ENCODE measurements at regions not wholly inside any gene's neighbourhood (a gene's known extent, or its start where the extent isn't known, plus 50 kb on each side); places are given as distances from the start of the nearest gene placed in this dataset.

DNA sequence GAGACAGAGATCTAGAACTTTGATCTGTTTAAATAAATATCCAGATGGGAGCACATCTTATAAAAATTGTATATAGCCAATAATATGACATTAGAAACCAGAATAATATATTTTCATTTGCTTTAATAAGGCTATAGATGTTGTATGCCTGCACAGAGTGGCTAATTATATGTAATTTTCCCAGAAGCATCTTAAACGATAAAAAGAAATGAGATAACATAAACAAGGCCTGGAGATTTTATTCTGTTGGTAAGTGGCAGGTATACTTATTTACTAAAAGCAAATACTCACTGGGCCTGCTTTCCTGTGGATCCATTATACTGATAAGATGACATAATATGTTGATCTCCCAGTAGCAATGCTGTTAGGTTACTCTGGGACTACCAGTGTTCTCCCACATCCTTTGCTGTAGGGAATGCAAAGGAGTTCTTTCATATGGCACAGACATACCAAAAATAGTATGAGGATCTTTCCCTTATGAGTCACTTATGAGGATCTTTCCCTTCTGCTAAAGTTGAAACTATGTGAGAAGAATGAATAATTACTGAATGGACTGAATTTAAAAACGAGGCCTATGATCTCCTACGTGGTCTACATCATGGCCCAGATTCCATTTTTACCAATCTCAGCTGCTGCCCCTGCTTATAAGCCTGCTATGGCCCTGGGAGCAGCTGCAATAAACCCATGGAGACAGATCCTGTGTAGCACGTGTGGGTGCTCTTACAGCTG is 112.1 kb downstream of the NUDT12 start:
- ATAC-seq: peak; percentile 31
- Mint-ChIP-seq H3K36me3 (no peaks in the 10 kb centered on the region), H3K4me1 (no peaks in the 10 kb centered on the region), H3K27me3 (no peaks in the 10 kb centered on the region), H3K9me3 (no peaks in the 10 kb centered on the region), H3K4me3 (no peak overlapping the region), H3K27ac (no peak overlapping the region)

DNA sequence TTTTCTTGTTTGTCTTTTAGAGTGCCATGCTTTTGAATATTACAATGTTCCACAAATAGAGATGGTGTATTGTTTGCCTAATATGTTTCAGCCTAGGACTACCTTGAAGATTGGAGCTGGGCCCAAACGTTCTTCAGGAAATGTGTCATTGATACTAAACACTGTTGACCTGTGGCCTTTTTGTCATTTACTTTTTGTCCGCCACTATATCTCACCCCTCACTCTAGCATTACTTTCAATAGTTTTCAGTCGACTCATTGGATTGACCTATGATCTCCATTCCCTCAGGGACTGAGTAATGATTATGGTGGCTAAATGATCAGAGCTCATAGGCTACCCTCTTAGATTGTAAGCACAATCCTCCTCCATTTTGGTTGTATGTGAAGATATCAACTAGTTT is 115.8 kb downstream of the NUDT12 start:
- Mint-ChIP-seq H3K9me3 (no peaks in the 10 kb centered on the region), H3K27ac (no peak overlapping the region), H3K27me3 (no peaks in the 10 kb centered on the region), H3K4me1 (peaks cover 8% of the 10 kb centered on the region), H3K4me3 (no peak overlapping the region), H3K36me3 (no peaks in the 10 kb centered on the region)
- no peak for ATAC-seq

DNA sequence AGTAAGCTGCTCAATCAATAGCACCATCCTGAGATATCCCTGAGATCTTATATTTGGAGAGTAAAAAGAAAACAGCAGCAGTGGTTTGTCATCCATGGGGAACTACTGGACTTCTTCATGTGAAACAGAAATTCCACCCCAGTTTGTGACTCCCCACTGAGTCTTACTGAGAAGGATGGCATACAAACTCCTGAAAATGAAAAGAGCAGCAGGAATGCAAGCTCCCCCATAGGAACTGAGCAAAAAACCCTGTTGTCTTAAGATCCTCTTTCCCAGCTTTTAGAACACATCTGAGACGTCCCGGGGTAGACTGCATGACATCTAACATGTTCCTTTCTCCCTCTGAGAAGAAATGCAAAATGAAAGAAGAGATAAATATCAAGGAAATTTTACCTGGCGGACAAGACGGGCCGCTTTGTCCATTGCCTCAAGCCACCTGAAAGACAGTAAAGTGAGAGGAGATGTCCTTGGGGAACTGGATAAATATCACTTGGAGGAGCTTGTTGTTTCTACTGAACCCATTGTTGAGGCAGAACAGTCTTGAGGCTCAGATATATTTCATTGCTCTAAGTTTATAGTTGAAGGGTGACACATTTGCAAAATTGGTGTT is 117.1 kb downstream of the NUDT12 start:
- H3K36me3 Mint-ChIP-seq: no peaks in the 10 kb centered on the region
- H3K4me1 Mint-ChIP-seq: peaks cover 8% of the 10 kb centered on the region
- no peaks in the 10 kb centered on the region for H3K27me3 Mint-ChIP-seq
- ATAC-seq: no peak
- H3K27ac Mint-ChIP-seq: no peak overlapping the region
- H3K9me3 Mint-ChIP-seq: peaks cover 4% of the 10 kb centered on the region
- no peak overlapping the region for H3K4me3 Mint-ChIP-seq

DNA sequence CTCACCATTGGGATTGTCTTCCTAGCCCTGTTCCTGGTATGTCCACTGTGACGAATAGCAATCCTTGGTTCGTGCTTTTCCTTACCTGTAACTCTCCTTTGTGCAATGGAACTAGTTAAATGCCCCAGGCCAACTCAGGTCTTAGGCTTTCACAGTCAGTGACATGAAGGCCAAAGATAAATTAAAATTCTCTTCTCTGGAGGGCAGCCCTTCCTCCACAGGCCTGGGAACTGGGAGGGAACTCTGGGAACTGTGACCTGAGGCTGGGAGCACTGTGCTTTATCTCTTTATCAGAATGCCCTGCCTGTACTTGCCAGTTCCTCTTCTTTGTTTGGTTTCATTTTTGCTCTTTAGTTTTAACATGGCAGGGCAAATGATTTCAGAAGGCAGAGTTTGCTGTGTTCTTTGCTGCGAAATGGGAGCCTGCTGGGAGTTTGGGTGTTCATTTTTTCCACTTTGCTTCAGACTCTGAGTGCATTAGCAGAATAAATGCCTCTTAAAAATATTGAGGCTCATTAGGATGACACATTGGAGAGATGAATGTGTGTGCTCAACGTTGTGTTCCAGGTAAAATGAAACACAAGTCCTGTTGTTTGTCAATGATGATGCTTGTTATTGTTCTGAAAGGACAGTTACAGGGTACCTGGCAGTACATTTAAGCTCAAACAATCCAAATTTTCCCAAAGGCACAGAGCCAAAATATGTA is 118.1 kb downstream of the NUDT12 start:
- Mint-ChIP-seq H3K36me3 (no peaks in the 10 kb centered on the region), H3K27me3 (no peaks in the 10 kb centered on the region)

DNA sequence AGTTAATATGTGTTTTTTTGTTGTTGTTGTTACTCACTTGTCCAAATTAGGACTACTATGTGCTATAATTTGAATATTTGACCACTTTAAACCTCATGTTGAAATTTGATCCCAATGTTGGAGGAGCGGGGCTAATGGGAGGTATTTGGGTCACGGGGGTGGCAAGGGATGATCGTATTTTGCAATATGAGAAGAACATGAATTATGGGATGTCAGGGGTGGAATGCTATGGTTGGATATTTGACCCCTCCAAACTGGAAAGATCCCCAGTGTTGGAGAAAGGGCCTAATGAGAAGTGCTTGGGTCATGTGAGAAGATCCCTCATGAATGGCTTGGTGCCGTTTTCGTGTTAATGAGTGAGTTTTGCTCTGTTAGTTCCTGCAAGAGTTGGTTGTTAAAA is 119.8 kb downstream of the NUDT12 start:
- H3K36me3 Mint-ChIP-seq: no peaks in the 10 kb centered on the region
- no peak overlapping the region for H3K27ac Mint-ChIP-seq
- no peak overlapping the region for H3K4me3 Mint-ChIP-seq
- peaks cover 19% of the 10 kb centered on the region for H3K9me3 Mint-ChIP-seq
- peaks cover 8% of the 10 kb centered on the region for H3K4me1 Mint-ChIP-seq
- no peak for ATAC-seq
- no peaks in the 10 kb centered on the region for H3K27me3 Mint-ChIP-seq

More for the DNA sequence above, 118.1 kb downstream of the NUDT12 start:
- H3K4me3 Mint-ChIP-seq: no peak overlapping the region
- H3K9me3 Mint-ChIP-seq: peaks cover 9% of the 10 kb centered on the region
- H3K4me1 Mint-ChIP-seq: peaks cover 8% of the 10 kb centered on the region
- ATAC-seq: no peak
- H3K27ac Mint-ChIP-seq: no peak overlapping the region

DNA sequence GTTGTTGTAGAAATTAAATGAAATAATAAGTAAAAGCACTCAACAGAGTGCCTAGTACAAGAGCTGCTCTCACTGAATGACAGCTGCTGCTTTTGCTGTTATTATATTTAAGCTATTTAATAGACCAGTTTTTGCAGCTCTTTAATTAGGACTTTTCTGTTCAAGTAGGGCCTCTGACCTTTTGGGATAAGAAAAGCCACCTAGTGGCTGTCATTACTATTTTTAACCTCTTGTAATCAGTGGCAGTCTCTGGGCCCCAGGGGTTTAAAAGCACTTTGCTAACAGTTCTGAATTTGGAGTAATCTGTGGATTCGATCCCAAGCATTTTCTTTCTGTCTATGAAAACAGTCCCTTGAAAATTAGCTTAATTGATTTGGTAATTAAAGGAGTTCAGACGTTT is 121.1 kb downstream of the NUDT12 start:
- no peak overlapping the region for H3K27ac Mint-ChIP-seq
- H3K36me3 Mint-ChIP-seq: no peaks in the 10 kb centered on the region
- peaks cover 22% of the 10 kb centered on the region for H3K9me3 Mint-ChIP-seq
- no peak for ATAC-seq
- H3K4me1 Mint-ChIP-seq: peaks cover 8% of the 10 kb centered on the region
- no peaks in the 10 kb centered on the region for H3K27me3 Mint-ChIP-seq
- H3K4me3 Mint-ChIP-seq: no peak overlapping the region

DNA sequence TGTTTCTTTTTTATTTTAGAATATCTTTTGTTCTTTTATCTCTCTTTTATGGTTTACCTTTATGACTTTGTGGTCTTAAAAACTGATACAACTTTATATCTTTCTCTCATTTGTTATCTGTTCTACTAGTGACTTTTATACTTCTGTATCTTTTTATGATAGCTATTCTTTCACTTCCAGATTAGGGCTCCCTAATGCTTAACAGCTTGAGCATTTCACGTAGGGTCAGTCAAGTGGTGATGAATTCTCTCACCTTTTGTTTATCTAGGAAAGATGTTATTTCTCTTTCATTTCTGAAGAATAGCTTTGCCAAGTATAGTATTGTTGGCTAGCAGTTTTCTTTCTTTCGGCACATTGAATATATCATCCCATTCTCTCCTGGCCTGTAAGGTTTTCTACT is 123.6 kb downstream of the NUDT12 start:
- H3K36me3 Mint-ChIP-seq: no peaks in the 10 kb centered on the region
- no peak overlapping the region for H3K27ac Mint-ChIP-seq
- no peak overlapping the region for H3K4me3 Mint-ChIP-seq
- no peak for ATAC-seq
- peaks cover 22% of the 10 kb centered on the region for H3K9me3 Mint-ChIP-seq
- H3K27me3 Mint-ChIP-seq: no peaks in the 10 kb centered on the region
- no peaks in the 10 kb centered on the region for H3K4me1 Mint-ChIP-seq

DNA sequence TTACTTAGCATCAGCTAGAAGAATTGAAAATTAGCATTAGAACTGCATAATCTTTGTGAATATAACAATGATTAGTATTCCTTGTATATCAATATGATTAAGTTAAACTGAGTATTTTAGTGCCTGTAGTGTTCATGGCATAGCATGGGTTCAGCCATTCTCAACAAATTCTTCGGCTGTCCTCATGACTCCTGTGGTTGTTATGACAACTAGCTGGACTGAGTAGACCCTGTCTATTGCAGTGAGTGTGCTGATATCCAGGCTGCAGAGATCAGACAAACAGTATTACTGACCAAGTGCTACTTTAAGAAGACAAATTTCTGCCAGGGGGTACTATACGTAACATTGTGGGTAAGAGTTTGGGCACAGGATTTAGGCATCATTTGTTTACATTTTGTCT is 125.9 kb downstream of the NUDT12 start:
- H3K4me3 Mint-ChIP-seq: no peak overlapping the region
- no peaks in the 10 kb centered on the region for H3K36me3 Mint-ChIP-seq
- H3K27me3 Mint-ChIP-seq: no peaks in the 10 kb centered on the region

DNA sequence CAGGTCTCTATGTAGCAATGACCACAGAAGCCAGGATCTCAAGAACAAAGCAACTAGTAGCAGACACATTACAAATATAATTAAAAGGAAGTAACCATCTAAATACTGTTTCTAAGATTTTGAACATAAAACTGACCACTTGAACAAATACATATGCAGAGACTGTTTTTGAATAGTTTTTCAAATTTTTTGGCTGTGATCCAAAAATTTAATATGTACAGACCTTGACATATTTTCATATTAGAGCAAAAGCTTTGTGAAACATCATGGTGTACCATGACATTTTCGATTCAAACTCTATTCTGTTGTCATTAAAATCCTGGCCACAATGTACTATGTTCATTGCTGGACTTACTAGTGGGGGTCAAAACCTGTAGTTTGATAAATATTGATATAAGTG is 126.5 kb downstream of the NUDT12 start:
- Mint-ChIP-seq H3K9me3 (peaks cover 22% of the 10 kb centered on the region), H3K27ac (no peak overlapping the region), H3K27me3 (no peaks in the 10 kb centered on the region), H3K36me3 (no peaks in the 10 kb centered on the region), H3K4me3 (no peak overlapping the region), H3K4me1 (no peaks in the 10 kb centered on the region)
- no peak for ATAC-seq

More for the DNA sequence above, 125.9 kb downstream of the NUDT12 start:
- H3K4me1 Mint-ChIP-seq: no peaks in the 10 kb centered on the region
- no peak for ATAC-seq
- peaks cover 22% of the 10 kb centered on the region for H3K9me3 Mint-ChIP-seq
- no peak overlapping the region for H3K27ac Mint-ChIP-seq

DNA sequence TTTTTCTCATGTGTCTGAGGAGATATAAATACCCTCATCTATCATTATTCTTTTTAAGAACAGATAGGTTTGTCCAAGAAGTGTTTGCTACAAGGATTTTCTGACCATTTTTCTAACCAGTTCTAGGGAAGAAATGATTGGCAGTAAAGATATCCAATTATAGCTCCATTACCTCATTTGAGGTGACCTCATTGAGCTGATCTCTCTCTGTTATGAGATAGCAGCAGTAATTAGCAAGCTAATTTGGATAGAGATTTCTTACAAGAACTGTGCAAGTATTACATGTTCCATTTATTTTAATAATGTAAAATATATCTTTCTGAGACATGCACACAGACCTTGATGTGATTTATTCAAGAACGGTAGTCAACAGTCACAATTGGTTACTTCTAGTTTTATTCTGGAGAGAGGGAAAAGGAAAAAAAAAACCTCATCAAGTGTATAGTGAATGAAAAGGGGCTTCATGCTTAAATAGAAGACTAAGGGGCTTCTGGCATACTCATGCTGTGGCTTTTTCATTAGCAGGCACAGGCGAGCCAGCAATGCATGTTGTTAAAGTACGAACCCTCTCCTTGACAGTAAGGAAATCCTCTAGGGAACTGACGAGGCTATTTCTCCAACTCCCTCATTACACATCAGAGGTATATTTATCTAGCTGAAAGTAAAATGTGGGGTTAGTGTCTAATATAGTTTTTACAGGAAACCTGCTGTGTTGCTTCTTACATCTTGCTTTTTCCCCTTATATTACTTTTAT is 127.3 kb downstream of the NUDT12 start:
- H3K27ac Mint-ChIP-seq: no peak overlapping the region
- H3K4me3 Mint-ChIP-seq: no peak overlapping the region
- no peaks in the 10 kb centered on the region for H3K4me1 Mint-ChIP-seq
- peaks cover 18% of the 10 kb centered on the region for H3K9me3 Mint-ChIP-seq
- H3K36me3 Mint-ChIP-seq: no peaks in the 10 kb centered on the region
- no peak for ATAC-seq
- H3K27me3 Mint-ChIP-seq: no peaks in the 10 kb centered on the region

DNA sequence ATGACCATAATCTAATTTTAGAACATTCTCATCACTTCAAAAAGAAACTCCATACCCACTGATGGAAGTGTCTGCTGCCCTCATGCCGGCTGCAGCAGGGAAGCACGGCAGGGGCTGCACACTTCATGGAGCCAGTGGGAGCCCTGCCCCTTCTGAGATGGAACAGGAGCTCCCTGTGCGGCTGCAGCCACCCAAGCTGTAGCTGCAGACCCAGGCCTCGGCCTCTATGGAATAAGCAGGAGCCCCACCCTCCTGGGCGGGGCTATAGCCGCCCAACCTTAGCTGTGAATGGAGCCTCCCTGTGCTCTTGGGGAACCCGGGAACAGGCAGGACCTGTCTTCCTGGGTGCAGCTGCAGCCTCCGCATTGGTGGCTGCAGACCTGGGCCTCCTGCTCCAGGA is 128.5 kb downstream of the NUDT12 start:
- no peak overlapping the region for H3K27ac Mint-ChIP-seq
- no peaks in the 10 kb centered on the region for H3K4me1 Mint-ChIP-seq
- ATAC-seq: no peak
- no peak overlapping the region for H3K4me3 Mint-ChIP-seq
- no peaks in the 10 kb centered on the region for H3K27me3 Mint-ChIP-seq
- peaks cover 10% of the 10 kb centered on the region for H3K9me3 Mint-ChIP-seq
- no peaks in the 10 kb centered on the region for H3K36me3 Mint-ChIP-seq

DNA sequence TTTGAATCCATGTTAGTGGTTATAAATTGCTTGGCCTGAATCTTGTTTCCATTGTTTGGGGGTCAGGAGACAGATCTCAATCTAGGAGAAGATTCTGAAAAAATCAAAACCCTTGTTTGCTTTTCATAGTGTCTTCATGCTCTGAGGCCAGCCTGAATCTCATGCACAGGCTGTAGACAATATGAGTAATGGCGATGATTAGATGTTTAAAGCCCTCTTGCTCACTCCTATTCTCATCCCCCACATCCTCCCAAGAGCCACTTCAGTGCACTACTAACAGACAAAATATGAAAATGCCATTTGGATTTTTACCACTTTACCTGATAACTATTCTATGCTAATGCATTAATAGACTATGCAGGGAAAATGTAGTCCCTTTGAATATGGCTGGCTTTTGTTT is 129.4 kb downstream of the NUDT12 start:
- Mint-ChIP-seq H3K4me3 (no peak overlapping the region), H3K27me3 (no peaks in the 10 kb centered on the region), H3K9me3 (peaks cover 6% of the 10 kb centered on the region), H3K4me1 (no peaks in the 10 kb centered on the region), H3K36me3 (no peaks in the 10 kb centered on the region), H3K27ac (no peak overlapping the region)
- no peak for ATAC-seq

DNA sequence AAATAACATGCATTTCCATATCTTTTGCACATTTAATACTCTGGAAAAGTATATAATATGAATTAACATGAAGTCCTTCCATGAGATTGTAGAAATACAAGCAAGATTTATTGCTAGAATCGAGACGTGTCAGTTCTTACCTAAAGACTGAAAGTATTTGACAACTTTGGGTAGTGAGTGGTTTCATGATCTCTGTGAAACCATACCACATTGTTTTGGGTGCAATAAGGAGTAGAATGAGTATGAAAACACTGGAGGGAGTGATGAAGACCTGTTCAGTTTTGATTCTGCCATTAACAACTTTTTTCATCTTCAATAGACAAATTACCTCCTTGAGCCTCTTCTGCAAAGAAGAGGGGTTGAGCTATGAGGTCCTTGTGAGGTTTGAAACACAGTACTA is 133.7 kb downstream of the NUDT12 start:
- ATAC-seq: no peak
- Mint-ChIP-seq H3K9me3 (no peaks in the 10 kb centered on the region), H3K4me3 (no peak overlapping the region), H3K4me1 (no peaks in the 10 kb centered on the region), H3K27ac (no peak overlapping the region), H3K36me3 (no peaks in the 10 kb centered on the region), H3K27me3 (no peaks in the 10 kb centered on the region)

DNA sequence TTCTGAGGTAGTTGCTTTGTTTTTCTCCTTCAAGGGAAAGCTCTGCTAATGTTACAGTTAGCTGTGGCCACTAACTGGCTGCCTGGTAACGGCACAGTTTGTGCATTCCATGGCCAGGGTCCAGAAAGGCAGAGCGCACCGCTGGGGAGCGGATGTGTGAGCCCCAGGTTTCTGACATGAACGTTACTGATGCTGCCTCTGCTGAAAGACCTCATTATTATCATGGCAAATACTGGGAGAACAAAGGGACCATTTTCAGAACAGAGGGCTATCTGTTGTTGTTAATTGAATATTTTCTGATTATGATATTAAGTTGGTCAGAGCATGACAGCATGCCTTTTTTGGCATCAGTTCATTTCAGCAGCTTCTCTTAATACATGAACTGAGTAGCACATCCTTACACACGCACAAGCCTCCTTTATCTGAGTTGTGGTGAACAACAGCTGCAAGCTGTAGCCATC is 134.1 kb downstream of the NUDT12 start:
- Mint-ChIP-seq H3K9me3 (no peaks in the 10 kb centered on the region), H3K4me1 (no peaks in the 10 kb centered on the region), H3K4me3 (no peak overlapping the region), H3K27me3 (no peaks in the 10 kb centered on the region), H3K36me3 (no peaks in the 10 kb centered on the region), H3K27ac (no peak overlapping the region)
- ATAC-seq: no peak

DNA sequence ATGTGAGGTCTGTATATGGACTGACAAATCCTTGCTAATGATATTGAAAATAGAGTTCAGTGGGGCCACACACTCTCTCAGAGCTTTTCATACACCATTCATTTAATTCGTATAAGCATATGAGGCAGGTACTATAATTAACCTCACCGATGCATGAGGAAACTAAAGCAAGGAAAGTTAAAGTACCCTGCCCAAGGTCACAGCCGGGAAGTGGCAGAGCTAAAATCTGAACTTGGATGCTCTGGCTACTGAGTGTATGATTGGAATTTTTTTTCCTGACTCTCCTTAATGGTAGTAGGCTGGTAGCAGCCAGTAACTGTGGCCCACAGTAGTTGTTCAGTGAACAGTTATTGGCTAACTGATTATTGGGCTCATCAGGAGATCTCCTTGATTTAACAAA is 135.3 kb downstream of the NUDT12 start:
- H3K27ac Mint-ChIP-seq: no peak overlapping the region
- no peak for ATAC-seq
- H3K4me3 Mint-ChIP-seq: no peak overlapping the region
- H3K27me3 Mint-ChIP-seq: no peaks in the 10 kb centered on the region
- H3K9me3 Mint-ChIP-seq: no peaks in the 10 kb centered on the region
- no peaks in the 10 kb centered on the region for H3K4me1 Mint-ChIP-seq
- no peaks in the 10 kb centered on the region for H3K36me3 Mint-ChIP-seq
